ENCODE measurements at regions not wholly inside any gene's neighbourhood (a gene's known extent, or its start where the extent isn't known, plus 50 kb on each side); places are given as distances from the start of the nearest gene placed in this dataset.

- no peak overlapping the region for H3K23ac ChIP-seq (ENCODE audit: insufficient read length, low read depth, low read length)
- Mint-ChIP-seq H3K27ac (no peak overlapping the region), H3K36me3 (ENCODE audit: insufficient read depth in 1 of 3, low read depth in 3 of 3) (peaks cover 3 to 39% (median 5%) of the 10 kb centered on the region in 3 experiments), H3K27me3 (ENCODE audit: low read depth) (peaks cover 1% of the 10 kb centered on the region; the same call in 1 of the 2 replicates), H3K4me3 (no peak overlapping the region), H3K9me3 (peaks cover 28 to 30% of the 10 kb centered on the region in 2 experiments; a peak in 4 of 5 replicates), H3K4me1 (no peaks in the 10 kb centered on the region)
- H2BK20ac ChIP-seq (ENCODE audit: low read depth, low read length, poor library complexity, severe bottlenecking), result no peak overlapping the region
- no peak overlapping the region for H2BK120ac ChIP-seq (ENCODE audit: low read depth, low read length, poor library complexity, severe bottlenecking)
- no peaks in the 10 kb centered on the region for H3K79me2 ChIP-seq (ENCODE audit: insufficient read depth, low read length)
- H3K4me1 ChIP-seq (ENCODE audit: insufficient read depth, low read length), result no peaks in the 10 kb centered on the region
- H3K23me2 ChIP-seq (ENCODE audit: insufficient read length, low read depth, low read length, poor library complexity, severe bottlenecking), result no peaks in the 10 kb centered on the region
- no peak overlapping the region for H3K4me2 ChIP-seq (ENCODE audit: insufficient read depth, insufficient read length, low read length)
- no peak overlapping the region for H4K91ac ChIP-seq (ENCODE audit: insufficient read length, low read depth, low read length)
- no peak overlapping the region for H2BK15ac ChIP-seq (ENCODE audit: low read depth, low read length)
- no peak overlapping the region for H3K14ac ChIP-seq (ENCODE audit: insufficient read depth, low read length)
- no peak overlapping the region for H2BK12ac ChIP-seq (ENCODE audit: insufficient read length, low read depth, low read length)
- H2BK5ac ChIP-seq (ENCODE audit: insufficient read length, low read length), result no peak overlapping the region
- no peak overlapping the region for H3K56ac ChIP-seq (ENCODE audit: insufficient read length, low read depth, low read length)
- no peak overlapping the region for H2AK5ac ChIP-seq (ENCODE audit: insufficient read length, low read length)
- no peak overlapping the region for H2AFZ ChIP-seq (ENCODE audit: low read length)
- no peaks in the 10 kb centered on the region for H4K20me1 ChIP-seq (ENCODE audit: control insufficient read depth, insufficient read depth, insufficient read length)
- no peaks in the 10 kb centered on the region for H3K27me3 ChIP-seq (ENCODE audit: insufficient read depth, low read length)
- no peaks in the 10 kb centered on the region for H3K79me1 ChIP-seq (ENCODE audit: insufficient read depth, low read depth, low read length, poor library complexity, severe bottlenecking)
- no peak overlapping the region for H3K4ac ChIP-seq (ENCODE audit: low read depth, low read length)
- no peak overlapping the region for H3T11ph ChIP-seq (ENCODE audit: low read length)
- no peak overlapping the region for H4K5ac ChIP-seq (ENCODE audit: insufficient read length, low read depth, low read length)
- no peak overlapping the region for H4K8ac ChIP-seq (replicated peaks; ENCODE audit: insufficient read length, low read depth, low read length)
- peaks cover 7% of the 10 kb centered on the region for H3K9me3 ChIP-seq (ENCODE audit: control insufficient read depth, low read depth, low read length)
- no peak for TF ChIP-seq CTCF (conservative IDR thresholded peaks at IDR 0.05)
- no peak overlapping the region for H3K27ac ChIP-seq (ENCODE audit: insufficient read length, low read depth, low read length)
- H3K9ac ChIP-seq (ENCODE audit: extremely low read depth, insufficient read length, low read length), result no peak overlapping the region
- H3K18ac ChIP-seq (ENCODE audit: insufficient read length, low read depth, low read length), result no peak overlapping the region
- WGBS (ENCODE audit: extremely low coverage, insufficient read length, low lambda C conversion rate), result no CpG with 5 or more reads among the region's 6 CpGs
- DNase-seq, result no peak
These were observed 255.3 kb upstream of the POU3F3 start for GRCh38 chr2:104598636-104599035.

Data from H9 (cell line).